ENCODE measurements at regions not wholly inside any gene's neighbourhood (a gene's known extent, or its start where the extent isn't known, plus 50 kb on each side); places are given as distances from the start of the nearest gene placed in this dataset.

DNA sequence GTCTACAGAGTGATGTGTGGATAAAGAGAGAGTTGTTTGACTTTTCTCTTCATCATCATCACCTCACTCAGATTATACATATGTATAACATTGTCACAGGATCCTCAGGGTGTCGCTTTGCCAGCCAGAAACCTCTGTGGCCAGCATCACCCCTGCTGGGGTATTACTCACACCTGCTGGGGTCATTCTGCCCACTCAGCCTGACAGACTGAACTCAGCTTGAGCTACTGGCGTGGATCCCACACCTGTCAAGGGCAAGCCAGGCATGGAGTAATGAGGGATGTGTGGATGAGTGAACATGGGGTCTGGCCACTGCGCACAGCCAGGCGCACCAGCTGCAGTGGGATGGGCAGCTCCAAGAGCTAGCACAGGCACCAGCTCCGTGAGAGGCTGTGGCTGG is 870.6 kb downstream of the CBLN2 start:
- Histone ChIP-seq H3K4me1 (ENCODE audit: insufficient read depth, low read length, poor library complexity, severe bottlenecking) (no peaks in the 10 kb centered on the region), H3K36me3 (ENCODE audit: insufficient read depth, low read length, poor library complexity, severe bottlenecking) (no peaks in the 10 kb centered on the region), H3K9me3 (ENCODE audit: low read depth, low read length, poor library complexity, severe bottlenecking) (no peaks in the 10 kb centered on the region), H3K27me3 (replicated peaks; ENCODE audit: insufficient read depth, low read depth, low read length, poor library complexity) (no peaks in the 10 kb centered on the region), H3K4me3 (ENCODE audit: low read depth, low read length, poor library complexity, severe bottlenecking) (no peak overlapping the region), H3K27ac (ENCODE audit: low read depth, low read length, poor library complexity, severe bottlenecking) (no peak overlapping the region)
- TF ChIP-seq CTCF (conservative IDR thresholded peaks at IDR 0.05; ENCODE audit: low read depth, low read length) (no peak), EZH2 (IDR thresholded peaks at IDR 0.05; ENCODE audit: borderline replicate concordance, low read depth, low read length, poor library complexity, severe bottlenecking) (no peak)
- no TSS peak for BruUV-seq (replicated peaks)
- ChIA-PET POLR2A (ENCODE audit: low non-redundant PET) (no interaction called here), CTCF (interaction anchor here (0.5 kb wide), 1 partner anchor 111 kb away, joined by 3 read pairs; no protein-coding TSS in a partner anchor)
- intact Hi-C loops (cut with micrococcal nuclease; ENCODE audit: unreplicated experiment): no loop called here
- DNase-seq (ENCODE audit: low spot score): no peak

DNA sequence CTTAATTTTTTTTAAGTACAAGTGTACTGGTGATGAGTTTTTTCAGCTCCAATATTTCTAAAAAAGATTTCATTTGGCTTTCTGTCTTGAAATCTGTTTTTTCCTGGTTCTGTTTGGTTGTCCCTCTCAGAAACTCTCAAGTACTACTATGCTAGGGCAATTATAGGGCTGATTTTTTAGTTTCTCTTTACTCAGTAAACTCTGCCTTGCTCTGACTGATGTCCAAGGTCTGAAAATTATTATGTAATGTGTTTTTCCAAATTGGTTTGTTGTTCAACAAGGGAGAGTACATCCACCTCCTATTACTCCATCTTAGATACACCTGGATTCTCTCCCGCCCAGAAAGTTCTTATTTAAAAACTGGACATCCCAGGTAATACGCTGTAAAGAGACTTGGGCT is 877.7 kb downstream of the CBLN2 start:
- DNase-seq (ENCODE audit: low spot score): no peak
- Histone ChIP-seq H3K27me3 (replicated peaks; ENCODE audit: insufficient read depth, low read depth, low read length, poor library complexity) (no peaks in the 10 kb centered on the region), H3K36me3 (ENCODE audit: insufficient read depth, low read length, poor library complexity, severe bottlenecking) (no peaks in the 10 kb centered on the region), H3K9me3 (ENCODE audit: low read depth, low read length, poor library complexity, severe bottlenecking) (no peaks in the 10 kb centered on the region), H3K27ac (ENCODE audit: low read depth, low read length, poor library complexity, severe bottlenecking) (no peak overlapping the region), H3K4me1 (ENCODE audit: insufficient read depth, low read length, poor library complexity, severe bottlenecking) (no peaks in the 10 kb centered on the region), H3K4me3 (ENCODE audit: low read depth, low read length, poor library complexity, severe bottlenecking) (no peak overlapping the region)
- intact Hi-C loops (cut with micrococcal nuclease; ENCODE audit: unreplicated experiment): no loop called here
- ChIA-PET CTCF (no interaction called here), POLR2A (ENCODE audit: low non-redundant PET) (interaction anchor here (0.7 kb wide), 1 partner anchor 810 kb away, joined by 3 read pairs; no protein-coding TSS in a partner anchor)
- TF ChIP-seq EZH2 (IDR thresholded peaks at IDR 0.05; ENCODE audit: borderline replicate concordance, low read depth, low read length, poor library complexity, severe bottlenecking) (no peak), CTCF (conservative IDR thresholded peaks at IDR 0.05; ENCODE audit: low read depth, low read length) (no peak)
- no TSS peak for BruUV-seq (replicated peaks)

GRCh38 chr18:71665131-71665530 is 879.0 kb downstream of the CBLN2 start:
- ChIA-PET CTCF (no interaction called here), POLR2A (ENCODE audit: low non-redundant PET) (interaction anchor here (0.5 kb wide), 1 partner anchor 864 kb away, joined by 3 read pairs; no protein-coding TSS in a partner anchor)
- Histone ChIP-seq H3K4me1 (ENCODE audit: insufficient read depth, low read length, poor library complexity, severe bottlenecking) (no peaks in the 10 kb centered on the region), H3K36me3 (ENCODE audit: insufficient read depth, low read length, poor library complexity, severe bottlenecking) (no peaks in the 10 kb centered on the region), H3K27ac (ENCODE audit: low read depth, low read length, poor library complexity, severe bottlenecking) (no peak overlapping the region), H3K9me3 (ENCODE audit: low read depth, low read length, poor library complexity, severe bottlenecking) (no peaks in the 10 kb centered on the region), H3K4me3 (ENCODE audit: low read depth, low read length, poor library complexity, severe bottlenecking) (no peak overlapping the region), H3K27me3 (replicated peaks; ENCODE audit: insufficient read depth, low read depth, low read length, poor library complexity) (no peaks in the 10 kb centered on the region)
- intact Hi-C loops (cut with micrococcal nuclease; ENCODE audit: unreplicated experiment): no loop called here
- no peak for TF ChIP-seq CTCF (conservative IDR thresholded peaks at IDR 0.05; ENCODE audit: low read depth, low read length)
- no peak for TF ChIP-seq EZH2 (IDR thresholded peaks at IDR 0.05; ENCODE audit: borderline replicate concordance, low read depth, low read length, poor library complexity, severe bottlenecking)
- no TSS peak for BruUV-seq (replicated peaks)
- no peak for DNase-seq (ENCODE audit: low spot score)

Data from A673 (cell line).